Bronchial epithelial cell (primary cell): ENCODE measurements at regions not wholly inside any gene's neighbourhood (a gene's known extent, or its start where the extent isn't known, plus 50 kb on each side); places are given as distances from the start of the nearest gene placed in this dataset.

ENCODE experiments used
- DNase-seq: peaks from one replicate; pipeline ENCODE4 v3.0.0-alpha.2; 2010; ENCODE audit warnings: low read depth
- FAIRE-seq: peaks from 2 replicates; lab custom pipeline; 2011; peaks lifted over from hg19 to GRCh38; lab: Jason Lieb, UNC
- H3K27me3 ChIP-seq: 2 replicates; pipeline ENCODE4 v1.5.1; 2011; ENCODE audit warnings: low read length; ENCODE audit not compliant: control insufficient read depth, insufficient read depth
- H3K36me3 ChIP-seq: 2 replicates; pipeline ENCODE4 v1.5.1; 2011; ENCODE audit warnings: low read length; ENCODE audit not compliant: control insufficient read depth, insufficient read depth
- H3K4me3 ChIP-seq: 2 replicates; pipeline ENCODE4 v1.5.1; 2011; ENCODE audit warnings: mild to moderate bottlenecking, low read depth, low read length, control low read depth
- CTCF ChIP-seq: IDR thresholded peaks from 2 replicates; pipeline ENCODE4 v1.5.1; 2011; ENCODE audit warnings: mild to moderate bottlenecking, moderate library complexity, low read length, control low read depth, inconsistent platforms; ENCODE audit not compliant: insufficient read depth, severe bottlenecking

DNA sequence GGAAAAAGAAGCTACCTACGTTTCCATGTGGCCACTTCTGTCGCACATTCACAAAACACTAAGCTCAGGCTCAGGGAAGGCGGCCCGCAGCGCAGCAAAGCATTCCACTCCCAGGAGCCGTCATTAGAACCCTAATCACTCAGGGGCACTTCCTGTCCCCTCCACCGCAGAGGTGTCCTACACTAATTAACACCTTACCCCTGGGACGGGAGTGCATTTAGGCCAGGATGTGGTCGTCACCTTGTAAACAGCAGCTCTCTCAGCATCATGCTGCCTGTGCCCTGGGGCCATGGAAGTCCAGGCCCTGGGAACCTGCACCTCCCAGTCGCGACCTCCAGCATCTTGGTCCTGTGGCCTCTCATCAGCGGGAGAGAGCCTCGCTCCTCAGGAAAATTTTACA lies 359.8 kb upstream of the SALL3 start:
- no peak overlapping the region for H3K4me3 ChIP-seq
- no peaks in the 10 kb centered on the region for H3K36me3 ChIP-seq
- no peak for DNase-seq
- no peaks in the 10 kb centered on the region for H3K27me3 ChIP-seq
- no peak for TF ChIP-seq CTCF
- FAIRE-seq: no peak

DNA sequence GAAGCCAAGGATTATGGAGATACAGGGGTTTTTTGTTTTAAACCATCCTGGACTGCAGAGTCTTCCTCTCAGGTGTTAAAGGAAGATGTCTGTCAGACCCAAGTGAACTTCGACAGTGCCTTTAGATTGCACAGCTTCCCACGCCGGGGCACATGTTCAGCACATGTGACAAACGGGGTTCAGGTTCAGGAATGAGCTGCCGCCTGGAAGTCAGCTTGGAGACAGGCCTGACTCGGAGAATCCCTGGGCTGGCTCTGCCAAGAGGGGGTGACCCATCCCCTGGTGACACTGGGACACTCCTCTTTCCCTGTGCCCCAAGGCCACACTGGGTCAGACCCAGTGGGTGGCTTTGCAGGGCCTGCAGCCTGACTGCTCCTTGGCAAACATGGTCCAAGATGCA lies 359.3 kb upstream of the SALL3 start:
- FAIRE-seq (no peak), DNase-seq (no peak)
- no peak for TF ChIP-seq CTCF
- no peak overlapping the region for H3K4me3 ChIP-seq
- no peaks in the 10 kb centered on the region for H3K36me3 ChIP-seq
- no peaks in the 10 kb centered on the region for H3K27me3 ChIP-seq

DNA sequence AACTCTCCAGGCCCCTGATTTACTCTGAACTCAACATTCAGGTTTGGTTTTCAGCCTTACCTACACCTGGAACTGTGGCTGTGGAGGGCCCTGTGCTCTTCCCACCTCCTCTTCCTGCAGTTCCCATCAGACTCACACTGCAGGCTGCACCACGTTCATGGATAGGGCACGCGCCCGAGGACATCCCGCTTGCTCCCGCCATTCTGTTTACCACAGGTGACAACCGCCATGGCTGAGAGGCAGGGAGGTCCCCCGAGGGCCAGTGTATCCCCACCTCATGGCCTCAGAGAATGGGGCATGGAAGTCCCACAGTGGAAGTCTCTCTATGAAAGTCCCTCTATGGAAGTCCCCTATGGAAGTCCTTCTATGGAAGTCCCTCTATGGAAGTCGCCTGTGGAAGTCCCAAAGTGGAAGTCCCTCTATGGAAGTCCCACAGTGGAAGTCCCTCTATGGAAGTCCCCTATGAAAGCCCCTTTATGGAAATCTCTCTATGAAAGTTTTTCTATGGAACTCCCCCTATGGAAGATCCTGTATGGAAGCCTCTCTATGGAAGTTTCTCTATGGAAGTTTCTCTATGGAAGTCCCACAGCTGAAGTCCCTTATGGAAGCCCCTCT lies 358.4 kb upstream of the SALL3 start:
- H3K4me3 ChIP-seq: no peak overlapping the region
- no peak for TF ChIP-seq CTCF
- DNase-seq (no peak), FAIRE-seq (no peak)
- H3K27me3 ChIP-seq: no peaks in the 10 kb centered on the region
- no peaks in the 10 kb centered on the region for H3K36me3 ChIP-seq

GRCh38 chr18:78622251-78622906 lies 357.2 kb upstream of the SALL3 start:
- Histone ChIP-seq H3K27me3 (no peaks in the 10 kb centered on the region), H3K4me3 (no peak overlapping the region), H3K36me3 (no peaks in the 10 kb centered on the region)
- no peak for DNase-seq
- no peak for FAIRE-seq
- no peak for TF ChIP-seq CTCF

DNA sequence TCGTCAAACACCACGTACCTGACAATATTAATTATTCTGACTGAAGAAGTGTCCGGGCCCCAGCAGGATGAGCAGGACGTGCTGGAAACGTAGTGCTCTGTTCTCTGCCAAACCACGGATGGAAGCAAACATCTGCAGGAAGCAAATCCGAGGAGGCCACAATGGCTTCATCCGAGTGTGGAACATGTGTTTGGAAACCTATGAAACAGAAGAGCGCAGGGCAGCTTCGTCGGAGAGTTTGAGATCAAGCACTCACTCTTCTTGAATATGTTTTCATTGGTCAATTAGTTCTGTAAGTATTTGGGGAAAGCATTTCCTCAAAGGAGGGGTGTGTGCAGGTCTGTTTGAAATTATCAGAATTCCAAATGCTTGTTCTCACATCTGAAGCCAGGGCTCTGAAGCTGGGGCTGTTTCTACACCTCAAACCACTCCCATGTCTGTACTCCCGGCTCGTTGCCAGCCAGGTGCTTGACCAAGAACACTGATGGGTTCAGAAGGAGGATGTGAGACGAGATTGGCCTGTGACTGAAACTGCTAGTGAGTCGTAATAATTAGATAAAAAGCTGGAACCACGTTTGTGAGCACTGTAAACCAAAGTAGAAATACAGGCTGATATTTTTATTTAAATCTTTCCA lies 356.6 kb upstream of the SALL3 start:
- no peaks in the 10 kb centered on the region for H3K36me3 ChIP-seq
- DNase-seq (no peak), FAIRE-seq (no peak)
- no peak overlapping the region for H3K4me3 ChIP-seq
- no peak for TF ChIP-seq CTCF
- no peaks in the 10 kb centered on the region for H3K27me3 ChIP-seq
